HG03575 (cell line): ENCODE measurements at regions not wholly inside any gene's neighbourhood (a gene's known extent, or its start where the extent isn't known, plus 50 kb on each side); places are given as distances from the start of the nearest gene placed in this dataset.

ENCODE experiments used
- ATAC-seq: cut with Tn5 transposase; IDR thresholded peaks from one replicate; pipeline ENCODE4 v1.9.1; 2021; ENCODE audit not compliant: unreplicated experiment, insufficient number of reproducible peaks, low FRiP score; ENCODE audit errors: extremely low read depth

- ATAC-seq = no peak
Measured at GRCh38 chr2:193816008-193816407, 1621.3 kb upstream of the TMEFF2 start.

DNA sequence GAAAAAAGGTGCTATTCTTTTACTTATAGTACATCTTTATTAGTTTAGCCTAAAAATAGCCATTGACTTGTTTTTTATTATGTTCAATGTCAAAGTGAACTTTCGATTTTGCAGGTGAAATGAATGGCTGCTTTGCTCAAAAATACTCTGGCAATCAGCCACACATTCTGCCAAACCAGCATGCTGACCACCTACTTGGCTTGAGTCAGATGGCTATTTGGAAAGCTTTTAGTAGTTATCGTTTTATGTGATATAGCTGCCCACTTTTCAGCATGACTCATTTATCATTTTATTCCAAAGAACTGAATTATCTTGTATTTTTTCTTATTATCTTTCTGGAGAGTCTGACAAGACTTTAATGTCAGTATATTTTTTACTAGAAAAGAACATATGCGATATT, 1615.8 kb upstream of the TMEFF2 start:
- no peak for ATAC-seq

DNA sequence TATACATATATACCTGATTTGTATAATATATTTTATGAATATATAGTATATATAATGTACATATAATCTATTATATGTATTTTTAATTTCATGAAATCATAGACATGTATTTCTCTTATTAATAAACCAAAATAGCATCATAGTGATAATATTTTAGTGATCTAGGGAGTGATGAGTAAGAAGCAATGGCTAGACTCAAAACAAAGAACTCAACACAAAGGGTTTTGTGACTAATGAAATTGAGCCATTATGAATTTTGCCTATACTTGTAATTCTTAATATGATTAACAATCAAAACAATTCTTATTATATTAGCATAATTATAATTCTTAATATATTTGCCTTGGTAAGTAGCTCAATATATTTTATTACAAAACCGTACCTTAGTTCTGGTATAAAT, 1614.1 kb upstream of the TMEFF2 start:
- no peak for ATAC-seq

DNA sequence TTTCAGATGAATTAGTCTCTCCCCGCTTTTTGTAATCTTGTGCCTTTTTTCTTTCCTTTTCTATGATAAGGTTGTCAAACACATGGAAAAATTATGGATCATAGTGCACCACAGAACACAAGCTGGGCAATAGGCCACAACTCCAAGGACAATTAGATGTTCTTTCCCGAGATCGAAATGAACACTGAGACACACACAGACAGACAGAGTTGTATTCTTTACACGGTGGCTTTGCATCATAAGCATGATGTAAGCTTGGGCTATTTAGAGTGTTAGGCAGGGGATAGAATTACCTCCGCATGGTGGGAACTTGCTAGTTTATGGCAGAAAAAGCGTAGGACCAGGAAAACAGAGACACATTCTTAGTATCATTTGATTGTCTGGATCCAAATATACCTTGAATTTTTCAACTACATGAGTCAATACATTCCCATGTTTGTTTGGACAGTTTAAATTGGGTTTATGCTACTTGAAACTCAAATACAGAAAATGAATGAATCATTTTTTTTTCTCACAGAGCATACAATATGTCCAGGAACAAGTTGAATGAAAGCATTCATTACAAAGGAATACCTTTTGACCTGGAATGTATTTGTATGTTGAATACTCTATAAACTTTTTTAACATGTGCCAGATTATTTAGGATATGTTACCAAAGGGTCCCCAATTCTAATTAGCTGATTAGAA, 1611.5 kb upstream of the TMEFF2 start:
- ATAC-seq = no peak

DNA sequence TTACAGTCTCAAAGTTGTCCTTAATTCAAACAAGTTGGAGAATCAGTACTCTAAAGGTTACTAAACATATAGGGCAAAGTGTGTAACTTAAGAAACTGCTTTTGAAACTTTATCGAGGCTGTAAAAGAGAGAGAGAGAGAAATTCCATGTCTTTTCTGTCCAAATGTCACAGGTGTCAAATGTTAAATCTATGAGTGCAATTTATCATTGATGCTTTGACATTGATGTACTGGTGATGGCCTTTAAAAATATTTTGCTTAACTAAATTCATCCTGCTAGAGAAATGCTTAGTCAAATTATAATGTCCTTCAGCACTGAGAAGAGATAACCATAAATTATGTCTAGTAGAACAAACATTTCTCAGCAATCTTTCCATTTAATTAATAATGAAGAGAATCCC, 1602.1 kb upstream of the TMEFF2 start:
- ATAC-seq = no peak

- no peak for ATAC-seq
Measured at GRCh38 chr2:193793914-193794313, 1599.2 kb upstream of the TMEFF2 start.

- no peak for ATAC-seq
Measured at GRCh38 chr2:193783681-193784080, 1588.9 kb upstream of the TMEFF2 start.

DNA sequence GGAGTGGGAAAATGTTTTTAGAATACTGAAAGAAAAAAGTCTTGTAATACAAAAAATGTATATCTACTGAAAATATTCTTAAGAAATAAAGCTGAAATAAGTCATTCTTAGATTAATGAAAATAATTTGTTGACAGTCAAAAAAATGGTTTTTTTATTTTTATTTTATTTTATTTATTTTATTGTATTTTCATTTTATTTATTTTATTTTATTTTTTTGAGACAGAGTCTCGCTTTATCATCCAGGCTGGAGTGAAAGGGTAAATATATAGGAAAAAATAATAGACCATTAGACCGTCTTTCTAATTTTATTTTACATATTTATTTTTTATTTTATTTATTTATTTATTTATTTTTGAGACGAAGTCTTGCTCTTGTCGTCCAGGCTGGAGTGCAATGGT, 1583.6 kb upstream of the TMEFF2 start:
- ATAC-seq = no peak

- no peak for ATAC-seq
Measured at GRCh38 chr2:193776988-193777387, 1582.3 kb upstream of the TMEFF2 start.

DNA sequence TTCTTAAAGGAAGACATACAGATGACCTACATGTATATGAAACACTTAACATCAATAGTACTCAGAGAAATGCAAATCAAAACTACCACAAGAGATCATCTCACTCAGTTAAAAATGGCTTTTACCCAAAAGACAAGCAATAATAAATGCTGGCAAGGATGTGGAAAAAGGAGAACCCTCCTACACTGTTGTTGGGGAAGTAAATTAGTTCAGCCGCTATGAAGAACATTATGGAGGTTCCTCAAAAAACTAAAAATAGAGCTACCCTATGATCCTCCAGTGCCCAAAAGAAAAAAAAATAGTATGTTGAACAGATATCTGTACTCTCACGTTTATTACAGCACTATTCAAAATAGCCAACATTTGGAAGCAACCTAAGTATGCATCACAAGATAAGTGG, 1579.4 kb upstream of the TMEFF2 start:
- no peak for ATAC-seq

GRCh38 chr2:193751299-193751698, 1556.6 kb upstream of the TMEFF2 start:
- no peak for ATAC-seq

GRCh38 chr2:193749485-193749884, 1554.8 kb upstream of the TMEFF2 start:
- ATAC-seq = no peak

DNA sequence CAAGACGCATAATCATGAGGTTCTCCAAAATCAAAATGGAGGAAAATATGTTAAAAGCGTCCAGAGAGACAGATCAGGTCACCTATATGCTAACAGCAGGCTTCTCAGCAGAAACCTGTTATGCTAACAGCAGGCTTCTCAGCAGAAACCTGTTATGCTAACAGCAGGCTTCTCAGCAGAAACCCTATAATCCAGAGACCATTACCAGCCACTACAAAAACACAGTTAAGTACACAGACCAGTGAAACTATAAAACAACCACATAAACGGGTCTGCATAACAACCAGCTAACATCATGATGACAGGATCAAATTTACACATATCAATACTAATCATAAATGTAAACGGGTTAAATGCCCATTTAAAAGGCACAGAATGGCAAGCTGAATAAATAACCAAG, 1548.4 kb upstream of the TMEFF2 start:
- ATAC-seq = no peak

DNA sequence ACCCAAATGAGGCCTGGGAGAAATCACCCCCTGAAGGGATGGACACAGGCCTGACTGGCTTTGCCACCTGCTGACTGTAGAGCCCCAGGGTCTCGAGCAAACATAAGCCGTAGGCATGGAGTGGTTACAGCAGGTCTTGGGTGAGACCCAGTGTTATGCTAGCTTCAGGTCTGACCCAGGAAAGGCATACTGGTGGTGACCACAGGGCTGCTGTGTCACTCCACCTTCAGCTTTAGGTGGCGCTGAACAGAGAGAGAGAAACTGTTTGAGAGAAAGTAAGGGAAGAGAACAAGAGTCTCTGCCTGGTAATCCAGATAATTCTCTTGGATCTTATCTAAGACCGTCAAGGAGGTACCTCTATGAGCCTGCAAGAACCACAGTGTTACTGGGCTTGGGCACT, 1544.2 kb upstream of the TMEFF2 start:
- no peak for ATAC-seq

DNA sequence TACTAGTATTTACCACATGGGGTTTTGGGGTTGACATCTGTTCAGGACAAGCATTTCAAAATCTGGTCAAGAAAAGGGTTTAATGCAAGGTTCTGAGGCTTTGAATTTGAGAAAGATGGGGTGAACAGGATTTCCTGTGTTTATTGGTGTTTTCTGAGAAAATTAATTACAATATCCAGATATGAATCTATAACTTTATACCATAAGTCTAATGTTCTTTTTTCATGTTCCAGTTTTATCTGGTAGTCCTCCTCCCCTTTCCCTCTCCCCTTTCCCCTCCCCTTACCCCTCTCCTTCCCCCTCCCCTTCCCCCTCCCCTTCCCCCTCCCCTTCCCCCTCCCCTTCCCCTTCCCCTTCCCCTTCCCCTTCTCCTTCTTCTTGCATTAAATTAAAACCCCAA, 1518.2 kb upstream of the TMEFF2 start:
- ATAC-seq = no peak

DNA sequence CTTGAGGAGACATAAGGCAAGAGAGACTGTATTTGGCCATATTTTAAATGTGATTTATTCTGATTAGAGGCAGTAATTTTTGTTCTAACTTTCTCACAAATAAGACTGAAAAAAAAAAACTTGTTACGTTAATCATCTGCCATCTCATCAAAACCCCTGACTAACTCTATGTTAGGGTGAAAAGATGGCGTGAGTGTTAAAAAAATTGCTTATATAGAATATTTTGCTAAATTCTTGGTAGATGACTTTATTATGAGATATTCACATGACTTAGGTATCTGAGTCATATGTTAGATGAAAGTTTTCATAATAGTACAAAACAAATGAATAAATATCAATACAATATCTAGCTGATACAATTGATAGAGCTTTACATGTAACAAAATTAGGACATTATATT, 1508.7 kb upstream of the TMEFF2 start:
- ATAC-seq = no peak

DNA sequence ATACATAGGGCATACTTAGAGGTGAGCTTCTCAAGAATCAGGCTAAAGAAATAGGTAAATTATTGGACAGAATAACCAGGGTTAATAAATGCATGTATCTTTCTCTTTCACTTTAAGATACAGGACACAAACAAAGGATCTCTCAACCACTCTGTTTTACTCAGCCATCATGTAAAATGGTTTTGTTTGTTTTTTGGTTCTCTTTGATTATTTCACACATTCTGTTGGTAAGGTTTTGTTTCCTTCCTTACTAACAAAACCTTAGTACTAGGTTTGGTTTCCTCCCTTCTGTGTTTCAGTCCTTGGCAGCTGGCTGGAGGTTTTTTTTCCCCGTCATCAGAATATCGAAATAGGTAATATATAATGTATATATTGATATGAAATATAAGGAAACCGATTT, 1506.8 kb upstream of the TMEFF2 start:
- ATAC-seq = no peak

DNA sequence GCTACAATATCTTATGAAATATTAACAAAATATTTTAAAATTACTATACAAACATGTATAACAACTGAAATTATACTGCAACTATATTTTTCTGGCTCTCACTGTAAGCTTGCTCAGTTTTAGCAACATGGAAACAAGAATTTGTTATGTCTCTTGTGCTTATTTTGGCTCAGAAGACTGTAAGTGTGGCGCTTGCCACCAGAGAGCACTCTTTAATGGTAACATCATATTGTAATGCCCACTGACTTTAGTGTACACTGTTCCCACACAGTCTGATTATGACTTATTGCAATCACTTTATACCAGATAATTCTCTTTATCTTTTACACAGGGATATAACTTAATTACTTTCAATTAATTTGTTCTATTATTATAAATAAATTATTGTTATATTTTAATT, 1500.6 kb upstream of the TMEFF2 start:
- ATAC-seq = peak; percentile 72

DNA sequence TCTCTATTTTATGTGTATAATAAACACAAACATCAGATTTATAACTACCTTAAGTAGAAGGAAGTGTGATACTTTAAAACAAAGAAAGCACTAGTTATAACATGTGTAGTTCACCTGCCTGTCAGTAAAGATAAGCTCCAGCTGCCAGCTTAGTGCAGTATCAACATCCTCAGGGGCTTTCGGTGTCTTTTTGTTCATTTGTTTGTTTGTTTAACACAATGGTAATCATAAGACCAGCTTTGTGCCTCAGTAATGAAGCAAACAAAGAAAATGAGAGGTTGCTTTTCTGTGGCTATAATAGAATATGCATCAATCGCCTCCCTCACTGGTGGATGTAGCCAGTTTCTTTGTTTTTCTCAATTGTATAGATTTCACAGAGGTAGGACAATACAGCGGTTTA, 1499.0 kb upstream of the TMEFF2 start:
- ATAC-seq = no peak

GRCh38 chr2:193690572-193690971, 1495.8 kb upstream of the TMEFF2 start:
- no peak for ATAC-seq

- no peak for ATAC-seq
Measured at GRCh38 chr2:193687195-193687594, 1492.5 kb upstream of the TMEFF2 start.
